Stomach (tissue), 4 donors: ENCODE measurements at regions not wholly inside any gene's neighbourhood (a gene's known extent, or its start where the extent isn't known, plus 50 kb on each side); places are given as distances from the start of the nearest gene placed in this dataset.

ENCODE experiments used
- POLR2A ChIP-seq, 4 donors: fragments of 450-650 bp; IDR thresholded peaks; one replicate each; pipeline ENCODE4 v1.6.1; 2016; ENCODE audit warnings: antibody characterized with exemption in 4 of 4, control low read depth in 2 of 4, mild to moderate bottlenecking in 1 of 4, moderate library complexity in 1 of 4
- POLR2AphosphoS5 ChIP-seq, 3 donors: sonication (generic); formaldehyde crosslinking; IDR thresholded peaks; one replicate each; pipeline ENCODE4 v1.6.1; 2016; ENCODE audit warnings: antibody characterized with exemption in 3 of 3
- TF ChIP-seq, protein P1 (sequence below), 7 experiments: fragments of 450-650 bp in 4 of 7; fragments of 200-600 bp in 3 of 7; sonication (generic) in 3 of 7; IDR thresholded peaks; one replicate each; pipeline ENCODE4 v1.5.1; 2016 to 2019; ENCODE audit warnings: antibody characterized with exemption in 7 of 7, control low read depth in 2 of 7, mild to moderate bottlenecking in 1 of 7

DNA sequence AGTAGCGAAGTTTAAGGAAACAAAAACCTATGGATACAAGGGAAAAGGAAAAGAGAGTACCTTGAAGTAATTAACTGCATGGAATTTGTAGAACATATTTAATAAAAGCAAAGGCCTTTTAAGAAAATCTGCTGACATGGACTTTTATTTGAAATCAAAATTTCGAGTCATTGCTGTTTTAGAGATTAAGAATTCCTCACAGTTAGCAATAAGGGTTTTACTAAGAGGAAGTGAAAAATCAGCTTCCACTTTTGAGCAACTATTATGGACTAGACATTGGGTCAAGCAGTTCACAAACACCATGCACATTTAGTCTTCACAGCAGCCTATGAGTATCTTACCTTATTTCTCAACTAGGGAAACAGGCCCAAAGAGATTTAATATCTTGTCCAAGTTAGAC lies 876.3 kb downstream of the BCL11A start:
- TF ChIP-seq POLR2AphosphoS5 (IDR thresholded peaks at IDR 0.05), result no peak
- TF ChIP-seq, protein P1, sequence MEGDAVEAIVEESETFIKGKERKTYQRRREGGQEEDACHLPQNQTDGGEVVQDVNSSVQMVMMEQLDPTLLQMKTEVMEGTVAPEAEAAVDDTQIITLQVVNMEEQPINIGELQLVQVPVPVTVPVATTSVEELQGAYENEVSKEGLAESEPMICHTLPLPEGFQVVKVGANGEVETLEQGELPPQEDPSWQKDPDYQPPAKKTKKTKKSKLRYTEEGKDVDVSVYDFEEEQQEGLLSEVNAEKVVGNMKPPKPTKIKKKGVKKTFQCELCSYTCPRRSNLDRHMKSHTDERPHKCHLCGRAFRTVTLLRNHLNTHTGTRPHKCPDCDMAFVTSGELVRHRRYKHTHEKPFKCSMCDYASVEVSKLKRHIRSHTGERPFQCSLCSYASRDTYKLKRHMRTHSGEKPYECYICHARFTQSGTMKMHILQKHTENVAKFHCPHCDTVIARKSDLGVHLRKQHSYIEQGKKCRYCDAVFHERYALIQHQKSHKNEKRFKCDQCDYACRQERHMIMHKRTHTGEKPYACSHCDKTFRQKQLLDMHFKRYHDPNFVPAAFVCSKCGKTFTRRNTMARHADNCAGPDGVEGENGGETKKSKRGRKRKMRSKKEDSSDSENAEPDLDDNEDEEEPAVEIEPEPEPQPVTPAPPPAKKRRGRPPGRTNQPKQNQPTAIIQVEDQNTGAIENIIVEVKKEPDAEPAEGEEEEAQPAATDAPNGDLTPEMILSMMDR (IDR thresholded peaks at IDR 0.05), result no peak
- no peak for TF ChIP-seq POLR2A (IDR thresholded peaks at IDR 0.05)
